Hepatocyte (in vitro differentiated cells): ENCODE measurements at regions not wholly inside any gene's neighbourhood (a gene's known extent, or its start where the extent isn't known, plus 50 kb on each side); places are given as distances from the start of the nearest gene placed in this dataset.

Experiments
- CTCF ChIP-seq: fragments of 200-600 bp; sonication (generic); IDR thresholded peaks from 2 replicates; pipeline ENCODE4 v1.5.1; 2016; ENCODE audit warnings: antibody characterized with exemption, mild to moderate bottlenecking; ENCODE audit not compliant: poor library complexity
- EZH2 ChIP-seq: fragments of 200-600 bp; sonication (generic); IDR thresholded peaks from 2 replicates; pipeline ENCODE4 v1.6.1; 2016; ENCODE audit warnings: antibody characterized with exemption, mild to moderate bottlenecking, borderline replicate concordance
- EZH2phosphoT487 ChIP-seq: fragments of 200-600 bp; sonication (generic); IDR thresholded peaks from one replicate; pipeline ENCODE4 v1.6.1; 2018; ENCODE audit warnings: antibody characterized with exemption, mild to moderate bottlenecking, low read depth, moderate library complexity; ENCODE audit not compliant: unreplicated experiment, severe bottlenecking

DNA sequence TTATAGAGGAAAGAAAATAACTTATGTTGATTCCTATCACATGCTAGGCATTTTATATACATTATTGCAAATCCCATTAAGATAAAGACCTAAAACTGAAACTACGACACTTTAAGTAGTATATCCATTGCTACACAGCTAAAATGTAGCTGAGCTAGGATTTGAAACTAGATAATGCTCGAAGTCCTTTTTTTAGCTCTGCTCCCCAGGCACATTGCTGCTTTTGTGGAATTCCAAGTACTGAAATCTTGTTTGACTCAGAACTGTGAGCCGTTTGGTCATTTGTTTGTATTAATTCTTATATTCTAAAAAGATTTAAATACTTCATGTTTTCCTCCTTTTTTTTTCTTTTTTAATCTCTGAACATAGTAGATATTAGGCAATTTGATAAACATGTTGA lies 644.8 kb downstream of the HACE1 start:
- no peak for TF ChIP-seq CTCF
- TF ChIP-seq EZH2phosphoT487 = no peak
- TF ChIP-seq EZH2 = no peak
